NB4 (cell line): ENCODE measurements at regions not wholly inside any gene's neighbourhood (a gene's known extent, or its start where the extent isn't known, plus 50 kb on each side); places are given as distances from the start of the nearest gene placed in this dataset.
"Not testable (repeated sequence)": the region's sequence is repeated elsewhere in the genome, so short reads cannot be mapped to it uniquely, and the experiment has no call there.

Experiments
- POLR2A ChIP-seq: IDR thresholded peaks from 2 replicates; pipeline ENCODE4 v1.6.1; 2011; ENCODE audit warnings: mild to moderate bottlenecking; ENCODE audit not compliant: insufficient read length; ENCODE audit errors: extremely low read depth
- TF ChIP-seq, protein P1 (sequence below): IDR thresholded peaks from one replicate; pipeline ENCODE4 v1.5.1; 2012; ENCODE audit warnings: low read depth, low read length

DNA sequence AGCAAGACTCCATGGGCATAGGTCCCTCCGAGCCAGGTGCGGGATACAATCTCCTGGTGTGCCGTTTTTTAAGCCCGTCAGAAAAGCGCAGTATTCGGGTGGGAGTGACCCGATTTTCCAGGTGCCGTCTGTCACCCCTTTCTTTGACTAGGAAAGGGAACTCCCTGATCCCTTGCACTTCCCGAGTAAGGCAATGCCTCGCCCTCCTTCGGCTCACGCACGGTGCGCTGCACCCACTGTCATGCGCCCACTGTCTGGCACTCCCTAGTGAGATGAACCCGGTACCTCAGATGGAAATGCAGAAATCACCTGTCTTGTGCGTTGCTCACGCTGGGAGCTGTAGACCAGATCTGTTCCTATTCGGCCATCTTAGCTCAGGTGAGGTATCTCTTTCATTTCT is 344.1 kb upstream of the ZNF32 start:
- TF ChIP-seq, protein P1, sequence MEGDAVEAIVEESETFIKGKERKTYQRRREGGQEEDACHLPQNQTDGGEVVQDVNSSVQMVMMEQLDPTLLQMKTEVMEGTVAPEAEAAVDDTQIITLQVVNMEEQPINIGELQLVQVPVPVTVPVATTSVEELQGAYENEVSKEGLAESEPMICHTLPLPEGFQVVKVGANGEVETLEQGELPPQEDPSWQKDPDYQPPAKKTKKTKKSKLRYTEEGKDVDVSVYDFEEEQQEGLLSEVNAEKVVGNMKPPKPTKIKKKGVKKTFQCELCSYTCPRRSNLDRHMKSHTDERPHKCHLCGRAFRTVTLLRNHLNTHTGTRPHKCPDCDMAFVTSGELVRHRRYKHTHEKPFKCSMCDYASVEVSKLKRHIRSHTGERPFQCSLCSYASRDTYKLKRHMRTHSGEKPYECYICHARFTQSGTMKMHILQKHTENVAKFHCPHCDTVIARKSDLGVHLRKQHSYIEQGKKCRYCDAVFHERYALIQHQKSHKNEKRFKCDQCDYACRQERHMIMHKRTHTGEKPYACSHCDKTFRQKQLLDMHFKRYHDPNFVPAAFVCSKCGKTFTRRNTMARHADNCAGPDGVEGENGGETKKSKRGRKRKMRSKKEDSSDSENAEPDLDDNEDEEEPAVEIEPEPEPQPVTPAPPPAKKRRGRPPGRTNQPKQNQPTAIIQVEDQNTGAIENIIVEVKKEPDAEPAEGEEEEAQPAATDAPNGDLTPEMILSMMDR: not testable (repeated sequence)
- TF ChIP-seq POLR2A: not testable (repeated sequence)
